ENCODE measurements at regions not wholly inside any gene's neighbourhood (a gene's known extent, or its start where the extent isn't known, plus 50 kb on each side); places are given as distances from the start of the nearest gene placed in this dataset.

DNA sequence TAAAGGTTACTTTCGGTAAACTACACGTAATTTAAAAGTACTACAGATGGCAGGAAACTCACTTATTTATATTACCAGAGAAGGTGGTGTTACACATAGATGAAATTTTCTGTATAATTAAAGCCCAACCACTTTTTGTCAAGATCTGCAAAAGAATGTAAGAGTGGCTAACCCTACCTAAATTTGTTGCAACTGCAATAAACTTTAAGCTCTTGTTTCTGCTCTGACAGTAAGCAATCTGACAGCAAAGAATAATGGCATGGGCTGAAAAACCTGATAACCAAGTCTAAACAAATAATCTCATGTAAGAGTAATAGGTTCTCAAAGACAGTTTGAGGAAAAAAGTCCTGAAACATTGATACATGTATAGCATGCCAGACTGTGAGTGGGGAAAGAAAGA, 897.3 kb downstream of the TUSC7 start:
- H3K27me3 Mint-ChIP-seq: no peaks in the 10 kb centered on the region
- H3K4me1 Mint-ChIP-seq: no peaks in the 10 kb centered on the region
- H3K27ac Mint-ChIP-seq: no peak overlapping the region
- H3K27me3 ChIP-seq (ENCODE audit: insufficient read depth, low read length, poor library complexity, severe bottlenecking): no peaks in the 10 kb centered on the region
- no peak for DNase-seq
- H3K27ac ChIP-seq (ENCODE audit: low read depth, low read length): no peak overlapping the region
- H3K4me1 ChIP-seq (ENCODE audit: insufficient read depth, low read length): no peaks in the 10 kb centered on the region
- H3K9me3 Mint-ChIP-seq: peaks cover 1 to 17% (median 2%) of the 10 kb centered on the region in 5 donors
- H3K4me3 ChIP-seq (ENCODE audit: low read length): no peak overlapping the region
- no peaks in the 10 kb centered on the region for H3K9me3 ChIP-seq (ENCODE audit: low read length)
- POLR2A ChIA-PET: no interaction called here
- H3K4me3 Mint-ChIP-seq: no peak overlapping the region
- CTCF ChIA-PET: no interaction called here
- H3K36me3 Mint-ChIP-seq: no peaks in the 10 kb centered on the region
- H3K36me3 ChIP-seq (ENCODE audit: insufficient read depth, low read length): no peaks in the 10 kb centered on the region

- H3K36me3 ChIP-seq (ENCODE audit: insufficient read depth, low read length): no peaks in the 10 kb centered on the region
- ChIA-PET POLR2A (no interaction called here), CTCF (no interaction called here)
- H3K4me1 ChIP-seq (ENCODE audit: insufficient read depth, low read length): no peaks in the 10 kb centered on the region
- no peaks in the 10 kb centered on the region for H3K27me3 ChIP-seq (ENCODE audit: insufficient read depth, low read length, poor library complexity, severe bottlenecking)
- H3K4me3 ChIP-seq (ENCODE audit: low read length): no peak overlapping the region
- H3K4me1 Mint-ChIP-seq: no peaks in the 10 kb centered on the region
- peaks cover 0 to 13% (median 5%) of the 10 kb centered on the region in 5 donors for H3K9me3 Mint-ChIP-seq
- H3K27me3 Mint-ChIP-seq: no peaks in the 10 kb centered on the region
- no peak overlapping the region for H3K4me3 Mint-ChIP-seq
- H3K9me3 ChIP-seq (ENCODE audit: low read length): no peaks in the 10 kb centered on the region
- no peaks in the 10 kb centered on the region for H3K36me3 Mint-ChIP-seq
- DNase-seq: no peak
- no peak overlapping the region for H3K27ac Mint-ChIP-seq
- no peak overlapping the region for H3K27ac ChIP-seq (ENCODE audit: low read depth, low read length)
These were observed 899.8 kb downstream of the TUSC7 start for GRCh38 chr3:117609330-117609729.

DNA sequence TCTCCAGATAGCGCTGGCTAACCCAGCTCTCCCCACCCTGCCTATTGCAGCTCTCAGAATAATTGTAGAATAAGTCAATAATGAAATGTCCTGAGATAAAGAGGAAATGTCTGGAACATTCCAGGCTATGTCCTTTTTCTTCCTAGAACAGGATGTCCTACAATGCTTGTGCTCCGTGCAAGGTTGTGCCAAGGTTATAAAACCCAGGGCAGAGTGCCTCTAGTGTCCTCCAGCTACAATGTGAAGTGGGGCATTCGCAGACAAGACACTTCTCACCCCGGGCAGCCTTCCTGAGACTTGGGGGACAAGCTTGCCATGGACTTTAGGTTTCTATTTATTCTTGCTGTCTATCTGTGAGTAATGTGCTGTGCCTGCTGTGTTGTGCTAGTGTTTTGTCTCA, 900.6 kb downstream of the TUSC7 start:
- Mint-ChIP-seq H3K9me3 (peaks cover 0 to 13% (median 5%) of the 10 kb centered on the region in 5 donors), H3K4me3 (no peak overlapping the region), H3K4me1 (no peaks in the 10 kb centered on the region), H3K36me3 (no peaks in the 10 kb centered on the region), H3K27ac (no peak overlapping the region), H3K27me3 (no peaks in the 10 kb centered on the region)
- H3K4me3 ChIP-seq (ENCODE audit: low read length): no peak overlapping the region
- H3K9me3 ChIP-seq (ENCODE audit: low read length): no peaks in the 10 kb centered on the region
- H3K4me1 ChIP-seq (ENCODE audit: insufficient read depth, low read length): no peaks in the 10 kb centered on the region
- no peak overlapping the region for H3K27ac ChIP-seq (ENCODE audit: low read depth, low read length)
- DNase-seq: no peak
- no peaks in the 10 kb centered on the region for H3K27me3 ChIP-seq (ENCODE audit: insufficient read depth, low read length, poor library complexity, severe bottlenecking)
- POLR2A ChIA-PET: no interaction called here
- CTCF ChIA-PET: no interaction called here
- H3K36me3 ChIP-seq (ENCODE audit: insufficient read depth, low read length): no peaks in the 10 kb centered on the region

DNA sequence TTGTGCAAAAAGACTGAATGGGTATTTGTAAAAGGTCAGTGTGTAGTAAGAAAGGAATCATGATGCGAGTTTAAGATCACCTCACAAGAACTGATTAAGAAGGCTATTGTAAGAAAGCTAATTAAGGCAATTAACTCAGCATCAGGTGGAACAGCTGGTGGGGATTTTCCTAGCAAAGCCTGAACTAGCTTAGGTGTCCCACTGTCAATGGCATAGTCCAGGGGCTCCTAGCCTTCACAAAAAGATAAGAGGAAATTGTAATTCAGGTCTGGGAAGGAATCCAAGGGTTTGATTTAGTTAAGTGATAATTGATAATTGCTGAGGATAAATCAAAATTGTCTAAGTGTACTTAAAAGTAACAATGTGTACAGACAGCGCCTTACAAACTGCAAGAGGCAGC, 901.6 kb downstream of the TUSC7 start:
- Histone ChIP-seq H3K4me3 (ENCODE audit: low read length) (no peak overlapping the region), H3K27me3 (ENCODE audit: insufficient read depth, low read length, poor library complexity, severe bottlenecking) (no peaks in the 10 kb centered on the region), H3K4me1 (ENCODE audit: insufficient read depth, low read length) (no peaks in the 10 kb centered on the region), H3K36me3 (ENCODE audit: insufficient read depth, low read length) (no peaks in the 10 kb centered on the region), H3K9me3 (ENCODE audit: low read length) (no peaks in the 10 kb centered on the region), H3K27ac (ENCODE audit: low read depth, low read length) (no peak overlapping the region)
- Mint-ChIP-seq H3K36me3 (no peaks in the 10 kb centered on the region), H3K4me3 (no peak overlapping the region), H3K9me3 (peaks cover 0 to 15% (median 5%) of the 10 kb centered on the region in 5 donors), H3K27me3 (no peaks in the 10 kb centered on the region), H3K27ac (no peak overlapping the region), H3K4me1 (no peaks in the 10 kb centered on the region)
- no peak for DNase-seq
- POLR2A ChIA-PET: no interaction called here
- CTCF ChIA-PET: no interaction called here

- H3K27ac ChIP-seq (ENCODE audit: low read depth, low read length): no peak overlapping the region
- Mint-ChIP-seq H3K4me1 (no peaks in the 10 kb centered on the region), H3K27ac (no peak overlapping the region), H3K9me3 (peaks cover 3 to 9% (median 5%) of the 10 kb centered on the region in 5 donors), H3K27me3 (no peaks in the 10 kb centered on the region), H3K4me3 (no peak overlapping the region), H3K36me3 (no peaks in the 10 kb centered on the region)
- H3K4me1 ChIP-seq (ENCODE audit: insufficient read depth, low read length): no peaks in the 10 kb centered on the region
- H3K27me3 ChIP-seq (ENCODE audit: insufficient read depth, low read length, poor library complexity, severe bottlenecking): no peaks in the 10 kb centered on the region
- no peak for DNase-seq
- ChIA-PET POLR2A (no interaction called here), CTCF (no interaction called here)
- no peaks in the 10 kb centered on the region for H3K9me3 ChIP-seq (ENCODE audit: low read length)
- no peaks in the 10 kb centered on the region for H3K36me3 ChIP-seq (ENCODE audit: insufficient read depth, low read length)
- H3K4me3 ChIP-seq (ENCODE audit: low read length): no peak overlapping the region
These were observed 906.6 kb downstream of the TUSC7 start for GRCh38 chr3:117616227-117616626.

DNA sequence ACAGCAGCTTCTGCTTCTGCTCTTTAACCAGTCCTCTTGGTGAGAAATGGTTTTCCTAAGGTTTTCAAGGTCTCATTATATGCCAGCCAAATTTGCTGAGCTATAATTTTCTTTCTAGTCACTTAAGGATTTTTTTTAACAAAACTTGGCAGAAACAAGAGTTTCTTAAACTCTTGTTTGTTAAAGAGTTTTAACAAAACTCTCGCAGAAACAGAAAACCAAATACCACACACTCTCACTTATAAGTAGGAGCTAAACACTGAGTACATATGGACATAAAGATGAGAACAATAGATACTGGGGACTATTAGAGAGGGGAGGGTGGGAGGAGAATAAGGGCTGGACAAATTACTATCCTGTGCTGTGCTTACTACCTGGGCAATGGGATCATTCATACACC, 908.3 kb downstream of the TUSC7 start:
- no peak overlapping the region for H3K27ac Mint-ChIP-seq

GRCh38 chr3:117618462-117618861, 908.9 kb downstream of the TUSC7 start:
- Mint-ChIP-seq H3K27me3 (no peaks in the 10 kb centered on the region), H3K36me3 (no peaks in the 10 kb centered on the region), H3K9me3 (peaks cover 2 to 17% (median 6%) of the 10 kb centered on the region in 5 donors), H3K27ac (no peak overlapping the region), H3K4me1 (no peaks in the 10 kb centered on the region), H3K4me3 (no peak overlapping the region)
- DNase-seq: no peak
- CTCF ChIA-PET: no interaction called here
- no peaks in the 10 kb centered on the region for H3K36me3 ChIP-seq (ENCODE audit: insufficient read depth, low read length)
- H3K4me1 ChIP-seq (ENCODE audit: insufficient read depth, low read length): no peaks in the 10 kb centered on the region
- no peak overlapping the region for H3K27ac ChIP-seq (ENCODE audit: low read depth, low read length)
- H3K27me3 ChIP-seq (ENCODE audit: insufficient read depth, low read length, poor library complexity, severe bottlenecking): no peaks in the 10 kb centered on the region
- H3K4me3 ChIP-seq (ENCODE audit: low read length): no peak overlapping the region
- H3K9me3 ChIP-seq (ENCODE audit: low read length): no peaks in the 10 kb centered on the region
- POLR2A ChIA-PET: no interaction called here

More for the DNA sequence above, 908.3 kb downstream of the TUSC7 start:
- CTCF ChIA-PET: no interaction called here
- DNase-seq: no peak
- H3K27ac ChIP-seq (ENCODE audit: low read depth, low read length): no peak overlapping the region
- POLR2A ChIA-PET: no interaction called here
- Mint-ChIP-seq H3K4me3 (no peak overlapping the region), H3K4me1 (no peaks in the 10 kb centered on the region), H3K9me3 (peaks cover 2 to 15% (median 6%) of the 10 kb centered on the region in 5 donors), H3K27me3 (no peaks in the 10 kb centered on the region), H3K36me3 (no peaks in the 10 kb centered on the region)
- no peak overlapping the region for H3K4me3 ChIP-seq (ENCODE audit: low read length)
- H3K36me3 ChIP-seq (ENCODE audit: insufficient read depth, low read length): no peaks in the 10 kb centered on the region
- H3K4me1 ChIP-seq (ENCODE audit: insufficient read depth, low read length): no peaks in the 10 kb centered on the region
- H3K27me3 ChIP-seq (ENCODE audit: insufficient read depth, low read length, poor library complexity, severe bottlenecking): no peaks in the 10 kb centered on the region
- H3K9me3 ChIP-seq (ENCODE audit: low read length): no peaks in the 10 kb centered on the region

- Histone ChIP-seq H3K36me3 (ENCODE audit: insufficient read depth, low read length) (no peaks in the 10 kb centered on the region), H3K27ac (ENCODE audit: low read depth, low read length) (no peak overlapping the region), H3K9me3 (ENCODE audit: low read length) (no peaks in the 10 kb centered on the region), H3K27me3 (ENCODE audit: insufficient read depth, low read length, poor library complexity, severe bottlenecking) (no peaks in the 10 kb centered on the region), H3K4me1 (ENCODE audit: insufficient read depth, low read length) (no peaks in the 10 kb centered on the region), H3K4me3 (ENCODE audit: low read length) (no peak overlapping the region)
- ChIA-PET POLR2A (no interaction called here), CTCF (no interaction called here)
- Mint-ChIP-seq H3K27me3 (no peaks in the 10 kb centered on the region), H3K36me3 (no peaks in the 10 kb centered on the region), H3K4me1 (no peaks in the 10 kb centered on the region), H3K9me3 (peaks cover 2 to 17% (median 6%) of the 10 kb centered on the region in 5 donors), H3K4me3 (no peak overlapping the region), H3K27ac (no peak overlapping the region)
- no peak for DNase-seq
These were observed 910.2 kb downstream of the TUSC7 start for GRCh38 chr3:117619805-117620204.

DNA sequence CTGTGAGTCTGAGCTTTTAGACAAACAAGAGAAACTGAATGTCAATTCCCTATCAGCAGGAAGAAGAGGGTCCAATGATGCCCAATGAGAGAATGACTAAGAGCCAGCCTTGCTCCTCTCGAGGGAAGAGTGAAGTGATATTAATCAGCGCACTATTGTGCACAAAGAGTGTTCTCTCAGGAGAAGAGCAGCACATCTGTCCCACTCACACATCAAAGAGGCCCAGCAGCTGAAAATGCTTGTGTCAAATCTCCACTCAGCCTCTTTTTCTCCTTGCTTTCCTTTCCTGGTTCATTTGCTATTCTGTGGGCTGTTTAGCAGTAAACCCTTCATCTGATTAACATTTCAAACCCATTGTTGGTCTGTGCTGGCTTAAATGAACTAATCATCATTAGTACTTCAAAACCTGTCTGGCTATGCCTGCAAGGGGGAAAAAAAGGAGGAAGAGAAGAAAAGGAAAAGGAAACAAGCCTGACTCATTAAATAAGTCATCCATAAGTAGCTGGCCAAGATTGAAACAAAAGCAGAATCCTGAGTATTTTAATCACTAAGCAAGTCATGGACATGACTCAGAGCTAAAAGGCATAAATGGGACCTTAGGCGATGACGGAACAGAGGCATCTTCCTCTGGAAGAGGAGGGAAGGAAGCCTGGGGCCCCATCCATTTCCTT, 912.7 kb downstream of the TUSC7 start:
- Histone ChIP-seq H3K27me3 (ENCODE audit: insufficient read depth, low read length, poor library complexity, severe bottlenecking) (no peaks in the 10 kb centered on the region), H3K4me1 (ENCODE audit: insufficient read depth, low read length) (no peaks in the 10 kb centered on the region), H3K4me3 (ENCODE audit: low read length) (no peak overlapping the region), H3K36me3 (ENCODE audit: insufficient read depth, low read length) (no peaks in the 10 kb centered on the region), H3K9me3 (ENCODE audit: low read length) (no peaks in the 10 kb centered on the region), H3K27ac (ENCODE audit: low read depth, low read length) (no peak overlapping the region)
- ChIA-PET POLR2A (no interaction called here), CTCF (no interaction called here)
- peaks cover 0 to 15% (median 6%) of the 10 kb centered on the region in 5 donors for H3K9me3 Mint-ChIP-seq
- H3K36me3 Mint-ChIP-seq: no peaks in the 10 kb centered on the region
- no peak overlapping the region for H3K4me3 Mint-ChIP-seq
- no peaks in the 10 kb centered on the region for H3K4me1 Mint-ChIP-seq
- no peak for DNase-seq
- no peaks in the 10 kb centered on the region for H3K27me3 Mint-ChIP-seq
- no peak overlapping the region for H3K27ac Mint-ChIP-seq

All from CD8-positive, alpha-beta memory T cell (primary cell).